Heart right ventricle (tissue), 16 donors: ENCODE measurements at regions not wholly inside any gene's neighbourhood (a gene's known extent, or its start where the extent isn't known, plus 50 kb on each side); places are given as distances from the start of the nearest gene placed in this dataset.

ENCODE experiments used
- ATAC-seq, 8 donors: fragments of 200-7000 bp; cut with Tn5 transposase; one replicate each; pipeline ENCODE4 v1.9.1; 2020; ENCODE audit warnings: mild to moderate bottlenecking in 8 of 8, moderate library complexity in 8 of 8, moderate number of reproducible peaks in 1 of 8
- DNase-seq, 2 donors: peaks; one replicate each; pipeline ENCODE4 v3.0.0-alpha.2; 2020
- H3K27ac ChIP-seq, 10 donors: fragments of 200-600 bp; sonication (generic) in 2 of 10; one replicate each; pipeline versions ENCODE4 v1.5.0 to v1.8.0; 2020 to 2022; ENCODE audit warnings: mild to moderate bottlenecking in 3 of 10
- H3K27me3 ChIP-seq, 7 donors: fragments of 200-600 bp; one replicate each; pipeline ENCODE4 v1.8.0; 2021 to 2022; ENCODE audit warnings: mild to moderate bottlenecking in 2 of 7
- H3K36me3 ChIP-seq, 9 donors: fragments of 200-600 bp; sonication (generic) in 1 of 9; one replicate each; pipeline versions ENCODE4 v1.5.0 to v1.8.0; 2020 to 2022; ENCODE audit warnings: mild to moderate bottlenecking in 2 of 9
- H3K4me1 ChIP-seq, 9 donors: fragments of 200-600 bp; sonication (generic) in 1 of 9; one replicate each; pipeline versions ENCODE4 v1.5.0 to v1.8.0; 2020 to 2022; ENCODE audit warnings: mild to moderate bottlenecking in 4 of 9
- H3K4me3 ChIP-seq, 10 donors: fragments of 200-600 bp; sonication (generic) in 2 of 10; one replicate each; pipeline versions ENCODE4 v1.5.0 to v1.8.0; 2020 to 2022; ENCODE audit warnings: mild to moderate bottlenecking in 7 of 10, moderate library complexity in 2 of 10
- H3K9me3 ChIP-seq, 11 donors: fragments of 200-600 bp in 10 of 11; sonication (generic) in 2 of 11; one replicate each; pipeline versions ENCODE4 v1.5.0 to v1.8.0; 2013 to 2022; ENCODE audit warnings: mild to moderate bottlenecking in 2 of 11, control low read depth in 1 of 11, moderate library complexity in 1 of 11
- WGBS, 2 donors: extraction: QIAGEN DNeasy Blood & Tissue Kit; methylation state at CpG; one replicate each; pipeline ENCODE4 v1.1.7; 2013; ENCODE audit warnings: inconsistent platforms in 1 of 2; 5-methylcytosine and 5-hydroxymethylcytosine counted together
- intact Hi-C, 10 donors: fragments of 100-400 bp; cut with DNase I; formaldehyde crosslinking; loops; one replicate each; pipeline versions ENCODE4 v1.11.1 to v1.14.2; 2022
- TF ChIP-seq, protein P1 (sequence below), 9 donors: fragments of 200-600 bp; sonication (generic) in 2 of 9; IDR thresholded peaks; one replicate each; pipeline versions ENCODE4 v1.5.0 to v1.8.0; 2021 to 2022; ENCODE audit warnings: antibody characterized with exemption in 9 of 9, mild to moderate bottlenecking in 5 of 9, moderate library complexity in 1 of 9
- donor health status: Arrhythmogenic right ventricular cardiomyopathy.
- donor health status: ischemic (EF 13 %, LVEDD 7.1; RV severe dilation, severe dysfunction).
- donor health status: healthy with polysubstance abuse.
- donor health status: DM: no; HTN: yes; CAD: no.
- donor health status: DM: no; HTN: no; CAD: no.
- donor health status: ischemic (EF 25% LVEDD 6.9; RV normal size, moderate dysfunction).
- donor health status: ischemic (EF 25% LVEDD 5.7; RV mildly dilated, moderate dysfunction).
- donor health status: healthy.
- donor health status: DM: yes; HTN: yes; CAD: no.
- donor health status: Ischemic cardiomyopathy.
- donor health status: ischemic (EF 35%, LVEDD 5.7; RV mildly dilated, moderate dysfunction).
- donor health status: nonischemic (EF 11% LVEDD 7.7; RV severe dilation, severe dysfunction).
- donor health status: DM: yes; HTN: yes; CAD: no.
- donor health status: PGD.
- donor health status: ischemic (EF 29% LVEDD 5.4; RV normal size, mild dysfunction).
- donor health status: nonischemic (EF 23%, LVEDD 6.1; RV moderate dilation, normal function).

DNA sequence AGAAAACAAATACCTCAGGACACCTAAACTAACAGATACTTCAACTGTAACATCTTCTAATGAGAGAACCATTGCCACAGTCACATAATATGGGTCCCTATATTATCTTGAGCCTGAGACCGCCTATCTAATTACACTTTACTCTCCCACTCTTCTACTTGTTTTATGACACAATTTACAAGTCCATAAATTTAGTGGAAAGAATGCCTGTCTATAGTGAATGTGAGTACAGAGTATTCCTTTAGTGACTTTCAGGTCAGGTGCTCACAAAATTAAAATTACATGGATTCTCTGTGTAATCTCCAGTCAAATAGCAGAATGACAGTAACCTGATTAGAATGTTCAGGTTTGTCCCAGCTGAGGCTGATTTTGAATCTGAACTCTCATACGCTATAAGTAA, 624.1 kb downstream of the PKHD1 start:
- no peaks in the 10 kb centered on the region for H3K36me3 ChIP-seq
- DNase-seq (no peak), ATAC-seq (no peak)
- 84 to 88% methylated on average over 2 of the region's 2 CpGs for WGBS, 2 donors
- H3K4me3 ChIP-seq = no peak overlapping the region
- no peaks in the 10 kb centered on the region for H3K9me3 ChIP-seq
- TF ChIP-seq, protein P1, sequence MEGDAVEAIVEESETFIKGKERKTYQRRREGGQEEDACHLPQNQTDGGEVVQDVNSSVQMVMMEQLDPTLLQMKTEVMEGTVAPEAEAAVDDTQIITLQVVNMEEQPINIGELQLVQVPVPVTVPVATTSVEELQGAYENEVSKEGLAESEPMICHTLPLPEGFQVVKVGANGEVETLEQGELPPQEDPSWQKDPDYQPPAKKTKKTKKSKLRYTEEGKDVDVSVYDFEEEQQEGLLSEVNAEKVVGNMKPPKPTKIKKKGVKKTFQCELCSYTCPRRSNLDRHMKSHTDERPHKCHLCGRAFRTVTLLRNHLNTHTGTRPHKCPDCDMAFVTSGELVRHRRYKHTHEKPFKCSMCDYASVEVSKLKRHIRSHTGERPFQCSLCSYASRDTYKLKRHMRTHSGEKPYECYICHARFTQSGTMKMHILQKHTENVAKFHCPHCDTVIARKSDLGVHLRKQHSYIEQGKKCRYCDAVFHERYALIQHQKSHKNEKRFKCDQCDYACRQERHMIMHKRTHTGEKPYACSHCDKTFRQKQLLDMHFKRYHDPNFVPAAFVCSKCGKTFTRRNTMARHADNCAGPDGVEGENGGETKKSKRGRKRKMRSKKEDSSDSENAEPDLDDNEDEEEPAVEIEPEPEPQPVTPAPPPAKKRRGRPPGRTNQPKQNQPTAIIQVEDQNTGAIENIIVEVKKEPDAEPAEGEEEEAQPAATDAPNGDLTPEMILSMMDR (IDR thresholded peaks at IDR 0.05) = no peak
- H3K27ac ChIP-seq = no peak overlapping the region
- intact Hi-C loops = no loop called here
- no peaks in the 10 kb centered on the region for H3K4me1 ChIP-seq
- H3K27me3 ChIP-seq = peaks cover 0 to 6% (median 0%) of the 10 kb centered on the region in 7 donors

DNA sequence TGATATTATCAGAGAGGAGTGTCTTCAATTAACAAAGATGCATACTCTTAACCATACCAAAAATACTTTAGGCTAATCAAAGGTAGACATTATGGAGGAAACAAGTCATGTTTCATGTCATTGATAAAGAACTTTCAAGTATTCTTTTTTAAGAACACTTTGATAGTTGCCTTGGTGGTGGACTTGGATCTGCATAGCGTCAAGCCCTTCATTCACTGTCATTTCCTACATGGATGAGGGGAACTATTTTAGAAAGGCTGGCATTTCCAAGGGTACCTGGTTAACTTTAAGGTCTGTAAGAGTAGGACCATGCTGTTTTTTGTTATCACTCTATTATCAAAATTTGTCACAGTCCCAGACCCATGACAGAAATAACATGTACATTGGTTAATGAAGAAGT, 622.5 kb downstream of the PKHD1 start:
- ATAC-seq = no peak

DNA sequence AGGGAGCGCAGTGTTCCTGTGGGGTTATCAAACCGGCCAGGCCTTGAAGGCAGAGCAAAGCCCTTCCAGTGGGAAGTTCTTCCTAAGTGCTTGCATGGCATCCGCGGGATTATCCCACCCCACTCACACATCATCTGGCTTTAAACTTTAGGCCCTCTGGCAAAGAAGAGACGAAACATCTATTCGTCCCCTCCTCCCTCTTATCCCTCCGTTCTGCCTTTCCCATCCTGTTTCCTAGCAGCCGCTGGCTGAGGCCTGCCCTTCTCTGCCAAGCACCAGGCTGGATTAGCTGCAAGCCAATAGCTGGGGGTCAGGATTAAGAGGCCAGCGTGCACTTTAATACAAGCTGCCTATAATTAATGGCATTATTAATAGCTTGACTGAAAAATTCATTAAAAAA, 621.0 kb downstream of the PKHD1 start:
- intact Hi-C loops = no loop called here
- Histone ChIP-seq H3K4me3 (no peak overlapping the region), H3K27ac (no peak overlapping the region), H3K4me1 (no peaks in the 10 kb centered on the region), H3K27me3 (peaks cover 0 to 6% (median 0%) of the 10 kb centered on the region in 7 donors), H3K9me3 (no peaks in the 10 kb centered on the region), H3K36me3 (no peaks in the 10 kb centered on the region)
- no peak for ATAC-seq
- TF ChIP-seq, protein P1 (IDR thresholded peaks at IDR 0.05) = no peak
- WGBS, 2 donors = 66 to 76% methylated on average over 9 of the region's 9 CpGs
- no peak for DNase-seq

More for the DNA sequence above, 622.5 kb downstream of the PKHD1 start:
- Histone ChIP-seq H3K4me1 (no peaks in the 10 kb centered on the region), H3K4me3 (no peak overlapping the region), H3K27ac (no peak overlapping the region), H3K27me3 (peaks cover 0 to 6% (median 0%) of the 10 kb centered on the region in 7 donors), H3K9me3 (no peaks in the 10 kb centered on the region), H3K36me3 (no peaks in the 10 kb centered on the region)
- TF ChIP-seq, protein P1 (IDR thresholded peaks at IDR 0.05) = no peak
- DNase-seq = no peak
- intact Hi-C loops = no loop called here
- 31 to 43% methylated on average over 1 of the region's 1 CpG for WGBS, 2 donors

DNA sequence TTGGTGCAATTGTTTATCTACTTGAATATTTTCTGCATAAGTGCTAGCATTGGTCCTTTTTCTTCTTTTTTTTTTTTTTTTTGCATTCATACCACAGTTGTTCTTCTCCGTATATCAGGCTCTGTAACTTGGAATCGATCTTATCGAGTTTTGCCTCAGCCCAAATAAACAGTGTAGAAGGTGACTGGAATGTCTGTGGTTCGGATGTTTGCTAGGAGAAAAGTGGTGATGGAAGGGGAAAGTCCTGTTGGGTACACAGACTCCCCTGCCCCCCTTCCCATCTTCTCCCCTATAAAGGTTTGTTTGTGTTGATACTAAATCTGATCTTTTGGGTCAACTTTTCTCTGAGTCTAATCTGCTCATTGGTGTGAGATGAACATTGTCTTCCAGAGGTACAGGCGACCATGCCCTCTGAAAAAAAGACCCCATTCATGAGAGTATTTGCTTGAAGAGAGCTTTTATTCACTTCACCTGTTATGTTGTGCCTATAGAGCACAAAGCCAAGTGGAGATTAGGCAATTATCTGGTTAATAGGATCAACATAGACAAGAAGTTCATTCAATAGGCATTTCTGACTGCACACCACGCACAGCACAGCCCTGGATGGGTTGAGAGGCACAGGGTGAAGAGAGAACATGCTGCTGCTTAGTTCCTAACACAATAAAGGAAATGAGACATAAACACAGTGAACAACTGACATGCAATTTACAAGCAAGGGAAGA, 620.0 kb downstream of the PKHD1 start:
- DNase-seq = no peak
- H3K4me3 ChIP-seq = no peak overlapping the region
- no peaks in the 10 kb centered on the region for H3K4me1 ChIP-seq
- no peaks in the 10 kb centered on the region for H3K9me3 ChIP-seq
- H3K27ac ChIP-seq = no peak overlapping the region
- no peak for ATAC-seq
- TF ChIP-seq, protein P1 (IDR thresholded peaks at IDR 0.05) = no peak
- H3K36me3 ChIP-seq = no peaks in the 10 kb centered on the region
- intact Hi-C loops = no loop called here
- peaks cover 0 to 6% (median 0%) of the 10 kb centered on the region in 7 donors for H3K27me3 ChIP-seq
- WGBS, 2 donors = 68 to 78% methylated on average over 6 of the region's 6 CpGs
